PFSK-1 (cell line): ENCODE measurements at regions not wholly inside any gene's neighbourhood (a gene's known extent, or its start where the extent isn't known, plus 50 kb on each side); places are given as distances from the start of the nearest gene placed in this dataset.

Experiments used
- FOXP2 ChIP-seq: optimal IDR thresholded peaks from 2 replicates; pipeline ENCODE3; 2011; ENCODE audit warnings: borderline replicate concordance, control low read depth, inconsistent platforms; ENCODE audit not compliant: insufficient read depth; ENCODE audit errors: extremely low read length, extremely low read depth
- POLR2AphosphoS5 ChIP-seq: IDR thresholded peaks from 2 replicates; pipeline ENCODE4 v1.6.1; 2012; ENCODE audit warnings: low read depth, mild to moderate bottlenecking, control low read depth, low read length, moderate library complexity
- SIN3A ChIP-seq: IDR thresholded peaks from 2 replicates; pipeline ENCODE4 v1.6.1; 2012; ENCODE audit warnings: mild to moderate bottlenecking, low read length, moderate library complexity, borderline replicate concordance; ENCODE audit not compliant: insufficient read depth
- TAF1 ChIP-seq: IDR thresholded peaks from 2 replicates; pipeline ENCODE4 v1.6.1; 2012; ENCODE audit warnings: low read length, control low read depth, borderline replicate concordance; ENCODE audit not compliant: insufficient read depth
- TF ChIP-seq, protein P1 (sequence below), 2 experiments: IDR thresholded peaks; 2 replicates each; pipeline versions ENCODE4 v1.6.1 to v1.8.0; 2011 to 2012; ENCODE audit warnings: low read depth in 2 of 2, low read length in 2 of 2, control low read depth in 1 of 2, inconsistent platforms in 1 of 2, mild to moderate bottlenecking in 1 of 2, moderate library complexity in 1 of 2; ENCODE audit not compliant: insufficient read depth in 1 of 2

DNA sequence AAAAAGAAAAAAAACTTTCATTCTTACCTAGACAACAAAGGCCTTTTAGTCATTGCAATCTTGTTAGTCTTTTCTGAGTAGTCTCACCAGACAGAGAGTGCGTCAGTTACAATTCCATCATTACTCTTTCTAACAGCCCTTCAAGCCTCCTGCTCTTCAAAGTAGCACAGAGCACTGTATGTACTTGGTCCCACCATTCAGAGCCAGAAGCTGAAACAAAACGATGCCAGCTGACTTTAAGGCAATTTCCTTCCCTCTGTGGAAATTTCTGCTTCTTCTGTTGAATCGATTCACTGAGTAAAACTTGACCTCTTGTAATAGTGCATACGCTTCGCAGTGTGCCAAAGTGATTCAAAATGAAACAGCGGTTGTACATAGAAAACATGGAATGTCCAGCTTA lies 57.7 kb upstream of the TENM3 start:
- TF ChIP-seq FOXP2, result no peak
- TF ChIP-seq POLR2AphosphoS5, result no peak
- TF ChIP-seq, protein P1, sequence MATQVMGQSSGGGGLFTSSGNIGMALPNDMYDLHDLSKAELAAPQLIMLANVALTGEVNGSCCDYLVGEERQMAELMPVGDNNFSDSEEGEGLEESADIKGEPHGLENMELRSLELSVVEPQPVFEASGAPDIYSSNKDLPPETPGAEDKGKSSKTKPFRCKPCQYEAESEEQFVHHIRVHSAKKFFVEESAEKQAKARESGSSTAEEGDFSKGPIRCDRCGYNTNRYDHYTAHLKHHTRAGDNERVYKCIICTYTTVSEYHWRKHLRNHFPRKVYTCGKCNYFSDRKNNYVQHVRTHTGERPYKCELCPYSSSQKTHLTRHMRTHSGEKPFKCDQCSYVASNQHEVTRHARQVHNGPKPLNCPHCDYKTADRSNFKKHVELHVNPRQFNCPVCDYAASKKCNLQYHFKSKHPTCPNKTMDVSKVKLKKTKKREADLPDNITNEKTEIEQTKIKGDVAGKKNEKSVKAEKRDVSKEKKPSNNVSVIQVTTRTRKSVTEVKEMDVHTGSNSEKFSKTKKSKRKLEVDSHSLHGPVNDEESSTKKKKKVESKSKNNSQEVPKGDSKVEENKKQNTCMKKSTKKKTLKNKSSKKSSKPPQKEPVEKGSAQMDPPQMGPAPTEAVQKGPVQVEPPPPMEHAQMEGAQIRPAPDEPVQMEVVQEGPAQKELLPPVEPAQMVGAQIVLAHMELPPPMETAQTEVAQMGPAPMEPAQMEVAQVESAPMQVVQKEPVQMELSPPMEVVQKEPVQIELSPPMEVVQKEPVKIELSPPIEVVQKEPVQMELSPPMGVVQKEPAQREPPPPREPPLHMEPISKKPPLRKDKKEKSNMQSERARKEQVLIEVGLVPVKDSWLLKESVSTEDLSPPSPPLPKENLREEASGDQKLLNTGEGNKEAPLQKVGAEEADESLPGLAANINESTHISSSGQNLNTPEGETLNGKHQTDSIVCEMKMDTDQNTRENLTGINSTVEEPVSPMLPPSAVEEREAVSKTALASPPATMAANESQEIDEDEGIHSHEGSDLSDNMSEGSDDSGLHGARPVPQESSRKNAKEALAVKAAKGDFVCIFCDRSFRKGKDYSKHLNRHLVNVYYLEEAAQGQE (IDR thresholded peaks at IDR 0.05; ENCODE audit: insufficient read depth in 1 of 2, low read depth in 2 of 2, low read length in 2 of 2), result no peak
- no peak for TF ChIP-seq TAF1
- TF ChIP-seq SIN3A, result no peak

DNA sequence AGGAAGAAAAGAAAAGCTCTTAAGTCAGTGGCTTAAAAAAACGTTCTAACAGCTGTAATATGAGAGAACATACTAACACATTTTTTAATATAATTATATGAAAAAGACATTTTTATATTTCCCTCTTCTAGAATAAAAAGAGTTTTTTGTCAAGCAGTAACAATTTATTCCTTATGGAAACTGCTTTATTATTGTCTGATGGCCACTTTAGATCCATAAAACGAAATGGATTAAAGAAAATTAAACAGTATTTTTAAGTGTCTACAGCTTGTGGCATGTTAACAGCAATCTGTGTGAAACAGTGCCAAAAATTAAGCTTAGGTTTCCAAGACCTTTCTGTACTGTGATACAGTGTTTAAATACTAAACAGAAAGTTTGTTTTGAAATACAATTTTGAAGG lies 55.5 kb upstream of the TENM3 start:
- no peak for TF ChIP-seq SIN3A
- TF ChIP-seq, protein P1 (IDR thresholded peaks at IDR 0.05; ENCODE audit: insufficient read depth in 1 of 2, low read depth in 2 of 2, low read length in 2 of 2), result no peak
- no peak for TF ChIP-seq FOXP2
- no peak for TF ChIP-seq TAF1
- TF ChIP-seq POLR2AphosphoS5, result no peak

DNA sequence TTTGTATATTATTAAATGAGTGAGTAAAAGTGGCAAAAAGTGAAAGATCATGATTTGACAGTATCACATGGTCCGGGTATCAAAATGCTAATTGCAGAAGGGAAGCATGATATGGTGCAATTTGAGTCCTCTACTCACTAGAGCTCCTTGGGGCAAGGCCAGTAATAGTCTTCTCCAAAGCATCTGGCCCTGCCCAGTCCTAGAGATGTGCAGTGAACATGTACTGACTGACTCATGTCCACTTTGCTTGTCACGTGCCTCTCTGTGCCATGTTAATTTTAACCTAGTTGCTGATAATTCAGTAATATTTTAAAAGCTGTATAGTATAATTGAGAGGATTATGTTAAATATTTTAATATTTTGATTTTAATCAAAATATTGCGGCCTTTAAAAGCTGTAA lies 54.6 kb upstream of the TENM3 start:
- TF ChIP-seq SIN3A (no peak), FOXP2 (no peak), POLR2AphosphoS5 (no peak), TAF1 (no peak)
- TF ChIP-seq, protein P1 (IDR thresholded peaks at IDR 0.05; ENCODE audit: insufficient read depth in 1 of 2, low read depth in 2 of 2, low read length in 2 of 2), result no peak

DNA sequence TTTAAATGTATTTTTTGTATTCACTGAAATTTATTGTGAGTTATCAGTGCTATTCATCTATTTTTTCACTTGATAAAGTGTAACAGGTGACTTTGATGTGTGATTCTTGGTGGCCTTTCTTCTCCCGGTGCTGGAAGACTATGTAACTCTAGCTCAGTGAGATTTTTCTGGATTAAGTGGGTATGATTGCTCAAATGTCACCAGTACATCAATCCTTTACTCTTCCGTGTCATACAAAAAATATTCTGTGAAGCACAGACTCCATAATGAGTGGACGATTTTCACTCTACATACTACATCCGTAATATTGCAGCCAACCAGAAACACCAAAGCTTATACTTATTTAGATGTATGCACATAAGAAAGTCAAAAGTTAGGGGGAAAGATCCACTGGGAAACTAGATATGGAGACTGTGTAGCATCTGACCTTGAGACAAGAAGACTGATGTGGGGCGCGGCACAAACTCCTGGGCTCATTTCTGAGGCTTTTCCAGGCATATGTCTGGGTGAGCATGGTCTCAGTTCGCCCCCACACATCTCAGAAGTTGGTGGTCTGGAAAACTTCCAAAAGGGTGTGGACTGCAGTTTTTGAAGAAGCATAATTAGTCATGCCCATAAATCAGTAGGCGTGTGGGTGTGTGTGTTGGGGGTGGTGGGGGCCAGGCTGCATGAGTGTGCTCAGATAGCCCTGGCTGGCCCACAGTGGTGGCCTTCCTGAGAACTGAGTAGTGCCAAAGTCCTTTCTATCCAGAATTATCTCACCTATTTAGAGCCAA lies 53.9 kb upstream of the TENM3 start:
- TF ChIP-seq TAF1 (no peak), FOXP2 (no peak), SIN3A (no peak), POLR2AphosphoS5 (no peak)
- TF ChIP-seq, protein P1 (IDR thresholded peaks at IDR 0.05; ENCODE audit: insufficient read depth in 1 of 2, low read depth in 2 of 2, low read length in 2 of 2), result no peak

DNA sequence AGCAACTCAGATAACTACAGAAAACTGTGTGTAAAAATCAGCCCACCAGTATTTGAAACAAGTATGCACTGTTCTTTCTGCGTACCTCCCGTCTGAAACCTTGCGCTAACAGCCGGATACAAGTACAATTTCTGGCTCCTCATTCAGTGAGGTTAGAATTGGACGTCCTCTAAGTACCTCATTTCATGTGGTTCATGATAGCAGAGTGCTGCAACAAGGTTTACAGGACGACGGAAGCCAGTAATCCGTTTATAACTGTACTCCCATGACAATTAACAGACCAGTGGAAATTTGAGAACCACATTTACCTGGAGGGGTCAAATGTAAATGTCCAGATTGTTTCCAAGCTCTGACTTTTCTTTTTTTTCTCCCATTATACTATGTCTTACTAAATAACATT lies 52.9 kb upstream of the TENM3 start:
- no peak for TF ChIP-seq POLR2AphosphoS5
- no peak for TF ChIP-seq TAF1

DNA sequence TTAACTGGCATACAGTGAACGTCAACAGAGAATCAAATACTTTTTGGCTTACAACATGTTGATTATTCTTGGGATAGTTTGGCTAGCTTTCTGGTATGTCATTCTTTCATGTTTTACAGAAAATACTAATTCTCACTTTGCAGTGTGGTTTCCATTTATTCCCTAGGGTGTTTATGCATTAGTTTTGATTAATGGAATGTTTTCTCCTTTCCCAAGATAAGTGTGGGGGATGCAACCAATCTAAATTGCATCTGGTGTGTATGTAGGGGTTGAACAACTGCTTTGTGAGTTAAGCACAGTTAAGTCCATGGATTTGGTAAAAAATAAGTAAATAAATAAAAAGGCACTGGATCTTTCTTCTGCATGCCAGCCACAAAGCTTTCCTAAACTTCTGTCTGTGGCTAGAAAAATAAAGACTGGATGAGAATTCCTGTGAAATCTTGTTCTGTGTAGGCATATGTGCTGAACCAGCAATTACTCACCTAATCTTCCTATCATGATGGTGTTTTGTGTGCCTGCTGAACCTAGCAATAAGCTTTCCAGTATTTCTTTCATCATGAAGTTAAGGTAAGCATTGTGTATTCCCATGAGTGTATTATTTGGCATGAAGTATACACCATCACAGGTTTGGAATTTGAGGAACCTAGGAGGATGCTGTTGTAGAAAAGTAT lies 50.6 kb upstream of the TENM3 start:
- no peak for TF ChIP-seq TAF1
- no peak for TF ChIP-seq POLR2AphosphoS5
- no peak for TF ChIP-seq FOXP2
- no peak for TF ChIP-seq SIN3A
- TF ChIP-seq, protein P1 (IDR thresholded peaks at IDR 0.05; ENCODE audit: insufficient read depth in 1 of 2, low read depth in 2 of 2, low read length in 2 of 2), result no peak
